ENCODE measurements at regions not wholly inside any gene's neighbourhood (a gene's known extent, or its start where the extent isn't known, plus 50 kb on each side); places are given as distances from the start of the nearest gene placed in this dataset.

- no peak for DNase-seq
Measured at GRCh38 chr20:52775786-52776185, 196.4 kb upstream of the TSHZ2 start.

- DNase-seq, result no peak
Measured at GRCh38 chr20:52768694-52769093, 203.5 kb upstream of the TSHZ2 start.

DNA sequence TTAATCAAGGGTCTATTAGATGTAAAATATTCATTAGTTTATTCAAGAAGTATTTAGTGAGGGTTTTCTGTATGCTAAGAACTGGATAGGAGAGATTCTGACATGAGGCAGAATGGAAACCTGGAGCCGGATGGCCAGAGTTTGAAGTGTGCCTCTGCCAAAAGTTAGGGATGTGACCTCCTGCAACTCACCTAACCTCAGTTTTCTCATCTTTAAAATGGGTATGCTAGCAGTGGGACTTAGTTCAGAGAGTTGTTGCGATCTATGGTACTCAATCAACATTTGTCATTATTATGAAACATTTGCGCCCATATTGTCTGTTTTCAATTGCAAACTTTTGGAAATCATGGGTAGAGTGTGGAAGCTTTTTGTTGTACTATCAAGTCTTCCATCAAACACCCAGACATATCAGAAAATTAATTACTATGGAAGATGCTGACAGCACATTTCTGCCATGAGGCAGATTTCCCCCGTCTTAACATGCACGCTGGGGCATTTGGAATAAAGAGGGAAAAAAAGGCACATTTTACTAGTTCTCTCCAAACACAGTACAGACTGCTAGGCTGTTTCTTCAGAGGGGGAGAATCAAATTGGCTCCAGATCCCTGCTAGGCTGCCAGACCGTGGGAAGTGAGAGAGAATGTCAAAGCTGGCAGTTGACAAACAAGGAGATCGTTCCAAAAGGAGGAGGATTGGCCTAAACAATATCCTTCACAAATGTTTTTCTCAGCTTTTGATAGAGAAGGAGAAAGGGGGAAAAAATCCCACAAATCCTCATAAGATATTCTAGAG lies 205.3 kb upstream of the TSHZ2 start:
- no peak for DNase-seq

GRCh38 chr20:52763321-52763853 lies 208.8 kb upstream of the TSHZ2 start:
- no peak for DNase-seq

DNA sequence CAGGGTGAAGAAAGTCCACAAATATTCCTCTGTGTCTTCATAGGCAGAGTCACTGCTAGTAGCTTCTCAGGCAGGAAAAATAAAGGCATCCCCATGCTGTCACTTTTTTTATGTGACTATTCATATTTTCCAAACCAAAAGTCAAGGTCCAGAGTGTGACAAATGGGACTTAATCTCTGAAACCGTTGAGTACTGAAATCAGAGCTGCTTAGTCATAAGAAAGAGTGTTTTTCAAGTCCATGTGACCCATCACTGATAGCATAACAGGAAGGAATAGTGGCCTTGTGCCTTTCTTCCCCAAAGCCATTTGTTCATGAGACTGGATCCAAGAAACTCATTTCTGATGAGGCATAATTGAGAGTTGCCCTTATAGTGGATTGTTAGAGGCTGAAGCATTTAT lies 210.3 kb upstream of the TSHZ2 start:
- DNase-seq, result no peak

DNA sequence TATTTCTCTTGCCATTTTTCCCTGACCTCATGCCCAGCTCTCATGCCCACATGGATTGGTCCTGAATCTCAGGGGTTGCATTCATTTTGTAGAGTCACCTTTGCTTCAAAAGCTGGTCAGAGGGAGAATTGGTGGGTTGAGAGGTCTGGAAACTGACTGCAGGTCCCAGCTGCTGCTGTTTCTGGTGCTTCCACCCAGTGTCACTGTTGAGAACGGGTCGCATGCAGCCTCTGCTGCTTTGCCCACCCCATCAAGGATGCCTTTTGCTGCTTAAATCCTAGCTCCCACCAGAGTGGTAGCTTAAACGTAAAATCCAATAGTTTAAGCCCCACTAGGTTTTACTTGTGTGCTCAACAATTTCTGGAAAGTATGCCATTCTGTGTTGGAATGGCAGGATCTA lies 211.4 kb upstream of the TSHZ2 start:
- DNase-seq, result no peak

DNA sequence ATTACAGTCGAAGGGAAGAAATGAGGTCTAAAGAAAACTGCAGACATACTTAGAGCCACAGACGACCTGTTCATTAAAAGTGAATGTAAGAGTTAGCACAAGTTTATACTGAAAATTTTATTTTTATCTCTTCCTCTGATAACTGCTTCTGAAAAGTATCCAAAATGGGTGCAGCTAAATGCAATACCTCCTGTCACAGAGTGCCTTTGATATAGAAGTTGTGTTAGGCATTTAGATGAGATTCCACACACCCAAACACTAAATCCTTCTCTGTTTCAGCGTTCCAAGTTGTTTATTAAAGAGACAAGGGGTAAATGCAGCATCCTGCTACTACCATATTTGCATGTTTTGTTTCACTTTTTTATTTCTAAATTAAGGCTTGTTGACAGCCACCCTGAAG lies 214.7 kb upstream of the TSHZ2 start:
- DNase-seq, result no peak

GRCh38 chr20:52755744-52756143 lies 216.4 kb upstream of the TSHZ2 start:
- no peak for DNase-seq

- no peak for DNase-seq
Measured at GRCh38 chr20:52754366-52754765, 217.8 kb upstream of the TSHZ2 start.

GRCh38 chr20:52752023-52752422 lies 220.1 kb upstream of the TSHZ2 start:
- DNase-seq, result no peak

GRCh38 chr20:52751571-52751970 lies 220.6 kb upstream of the TSHZ2 start:
- no peak for DNase-seq

DNA sequence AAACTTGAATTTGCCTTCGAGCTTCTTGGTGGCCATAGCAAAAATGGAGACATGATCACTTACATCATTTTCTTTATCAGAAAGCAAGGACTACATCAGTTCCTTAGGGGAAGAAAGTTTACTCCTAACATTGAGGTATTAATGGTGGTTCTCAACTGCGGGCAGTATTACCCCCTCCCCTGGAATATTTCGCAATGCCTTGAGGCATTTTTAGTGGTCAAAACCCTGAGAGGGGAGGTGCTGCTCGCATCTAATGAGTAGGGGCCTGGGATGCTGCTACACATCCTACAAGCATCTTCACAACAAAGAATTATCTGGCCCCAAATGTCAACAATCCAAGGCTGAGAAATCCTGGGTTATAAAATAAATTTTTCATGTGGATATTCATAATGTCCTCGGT lies 222.2 kb upstream of the TSHZ2 start:
- no peak for DNase-seq

- no peak for DNase-seq
Measured at GRCh38 chr20:52748990-52749389, 223.2 kb upstream of the TSHZ2 start.

DNA sequence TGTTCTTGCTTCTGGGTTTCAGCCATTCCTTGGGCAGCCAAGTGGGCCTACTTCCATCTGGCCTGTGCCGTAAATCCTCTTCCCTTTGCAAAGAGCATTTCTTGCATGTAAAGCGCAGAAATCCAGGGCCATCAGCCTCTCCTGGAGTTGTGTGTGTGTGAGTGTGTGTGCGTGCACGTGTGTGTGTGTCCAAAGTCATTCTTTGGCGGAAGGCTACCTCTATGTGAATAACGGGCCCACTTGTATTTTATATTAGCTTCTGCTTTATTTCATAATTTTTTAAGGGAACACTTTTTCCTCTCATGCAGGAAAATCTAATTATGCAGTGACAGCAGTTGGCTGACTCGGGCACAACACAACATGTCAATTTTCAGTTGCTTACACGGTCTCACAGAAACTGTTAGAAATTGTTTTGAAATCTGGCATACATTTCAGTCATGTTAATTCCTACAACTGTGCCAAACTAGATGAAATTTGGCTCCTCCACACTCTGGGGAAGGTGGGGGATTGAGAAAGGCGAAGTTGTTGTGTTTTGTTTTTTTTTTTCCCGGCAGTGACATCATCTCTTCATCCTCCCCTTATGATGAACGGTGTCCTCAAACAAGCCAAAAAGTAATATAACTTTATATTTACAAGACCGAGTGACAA lies 223.7 kb upstream of the TSHZ2 start:
- DNase-seq, result no peak

- DNase-seq, result no peak
Measured at GRCh38 chr20:52747845-52748284, 224.3 kb upstream of the TSHZ2 start.

- no peak for DNase-seq
Measured at GRCh38 chr20:52746770-52747169, 225.4 kb upstream of the TSHZ2 start.

GRCh38 chr20:52746190-52746589 lies 226.0 kb upstream of the TSHZ2 start:
- DNase-seq, result no peak

DNA sequence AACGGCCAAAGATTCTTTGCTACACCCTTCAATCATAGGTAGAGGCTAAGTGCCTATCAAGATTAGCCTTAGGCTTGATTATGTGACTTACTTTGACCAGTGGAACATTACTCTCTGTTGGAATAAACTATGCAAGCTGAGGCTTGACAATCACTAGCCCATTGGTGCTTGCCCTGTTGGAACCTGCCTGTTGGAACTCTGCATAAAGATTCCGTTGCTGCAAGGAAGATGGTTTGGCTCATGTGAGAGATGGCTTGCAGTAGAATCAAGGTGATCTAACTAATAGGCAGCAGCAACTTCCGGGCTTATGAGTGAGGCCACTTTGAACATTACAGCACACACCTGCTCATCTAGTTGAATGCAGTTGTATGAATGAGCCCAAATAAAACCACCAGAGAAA lies 227.7 kb upstream of the TSHZ2 start:
- DNase-seq, result no peak

GRCh38 chr20:52738081-52738480 lies 234.1 kb upstream of the TSHZ2 start:
- no peak for DNase-seq

DNA sequence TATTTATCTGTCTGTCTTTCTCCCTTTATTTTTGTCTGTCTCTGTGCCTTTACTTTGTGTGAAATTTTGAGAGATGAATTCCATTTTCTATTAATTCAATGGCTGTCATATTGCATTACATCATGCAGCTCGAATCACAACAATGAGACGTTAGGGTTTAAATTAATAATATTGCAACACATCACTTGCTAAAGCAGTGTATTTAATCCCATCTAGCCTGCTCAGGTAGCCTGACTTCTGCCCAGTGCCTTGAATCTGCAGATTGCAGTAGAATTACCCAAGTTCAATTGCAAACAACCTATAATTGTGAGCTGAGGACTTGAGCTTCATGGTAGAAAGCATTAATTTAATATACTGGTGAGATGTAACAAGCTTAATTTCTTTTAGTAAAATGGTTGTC lies 235.7 kb upstream of the TSHZ2 start:
- no peak for DNase-seq

DNA sequence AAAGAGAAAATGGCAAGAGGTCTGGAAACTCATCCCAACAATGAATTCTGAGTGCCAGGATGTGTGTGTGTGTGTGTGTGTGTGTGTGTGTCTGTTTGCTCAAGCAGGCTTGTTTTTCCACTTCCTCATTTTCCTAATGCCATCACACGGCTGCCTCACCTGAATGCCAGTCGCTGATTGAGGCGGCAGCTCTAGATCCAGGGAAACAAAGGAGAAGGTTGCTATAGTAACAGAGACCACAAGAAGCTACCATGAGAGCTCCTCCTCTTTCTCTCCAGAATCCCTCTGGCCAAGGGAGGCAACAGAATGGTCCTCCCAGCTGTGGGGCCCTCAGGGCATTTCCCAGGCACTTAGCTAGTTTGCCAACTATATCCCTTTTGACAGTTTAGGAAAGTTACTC lies 241.1 kb upstream of the TSHZ2 start:
- DNase-seq, result no peak

GRCh38 chr20:52727740-52728456 lies 244.3 kb upstream of the TSHZ2 start:
- DNase-seq, result no peak

DNA sequence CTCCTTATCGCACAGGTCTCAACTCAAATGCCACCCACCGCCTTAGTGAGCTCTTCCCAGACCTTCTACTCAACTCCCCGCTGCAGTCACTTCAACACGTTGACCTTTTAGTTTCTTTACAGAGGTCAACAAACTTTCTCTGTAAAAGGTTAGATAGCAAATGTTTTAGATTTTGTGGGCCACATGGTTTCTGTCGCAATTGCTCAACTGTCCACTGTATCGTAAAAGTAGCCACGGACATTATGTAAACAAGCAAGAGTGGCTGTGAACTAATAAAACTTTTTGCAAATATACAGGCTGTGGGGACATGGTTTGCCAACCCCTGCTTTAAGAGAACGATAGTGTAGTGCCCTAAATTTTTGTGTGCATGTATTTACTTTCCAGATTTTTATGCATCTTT lies 247.6 kb upstream of the TSHZ2 start:
- DNase-seq, result no peak

Measured in stimulated activated naive CD4-positive, alpha-beta T cell (primary cell).